HepG2 (cell line): ENCODE measurements at regions not wholly inside any gene's neighbourhood (a gene's known extent, or its start where the extent isn't known, plus 50 kb on each side); places are given as distances from the start of the nearest gene placed in this dataset.
A peak's percentile ranks its signal among the peaks of the same experiment; 100 is the strongest.

ENCODE experiments used
- ATAC-seq: fragments of 200-7000 bp; cut with Tn5 transposase; 3 replicates; pipeline ENCODE4 v1.9.1; 2020; ENCODE audit warnings: mild to moderate bottlenecking, moderate library complexity
- BruUV-seq: library from RNA; stranded (reverse); fragments of 400-500 nt; replicated peaks from 2 replicates; lab custom pipeline; 2021; lab: Mats Ljungman, UMichigan
- CTCF ChIA-PET: fragments of 300-600 bp; formaldehyde crosslinking; extraction: SDS; loops from one replicate; lab custom pipeline; 2021; ENCODE audit warnings: low total read pairs, inconsistent platforms, low intra/inter-chr PET ratio; lab: Yijun Ruan, JAX
- POLR2A ChIA-PET: fragments of 350-600 bp; sonication (Branson Sonifier 250); formaldehyde crosslinking; loops from one replicate; lab custom pipeline; 2020; ENCODE audit warnings: antibody characterized with exemption, inconsistent platforms; lab: Yijun Ruan, JAX
- DNase-seq: peaks from one replicate; pipeline ENCODE4 v3.0.0-alpha.2; 2015; ENCODE audit warnings: low spot score
- FAIRE-seq: peaks from 3 replicates; lab custom pipeline; 2011; peaks lifted over from hg19 to GRCh38; lab: Jason Lieb, UNC
- H2AFZ ChIP-seq: one replicate; pipeline ENCODE4 v1.6.1; 2011; ENCODE audit warnings: low read length, inconsistent platforms
- H3K27ac ChIP-seq: fragments of 300-600 bp; 3 replicates; pipeline ENCODE4 v1.8.0; 2011; ENCODE audit warnings: mixed run types, mild to moderate bottlenecking, mixed read lengths, low read length, inconsistent platforms; ENCODE audit not compliant: insufficient read depth; ENCODE audit errors: extremely low read length
- H3K27me3 ChIP-seq, 2 experiments: fragments of 200-600 bp in 1 of 2; 2 replicates in 1 of 2; 3 replicates in 1 of 2; pipeline versions ENCODE4 v1.6.0 to v1.8.0; 2011; ENCODE audit warnings: low read length in 2 of 2, mild to moderate bottlenecking in 2 of 2, moderate library complexity in 2 of 2, inconsistent platforms in 1 of 2; ENCODE audit not compliant: insufficient read depth in 2 of 2, control insufficient read depth in 1 of 2
- H3K36me3 ChIP-seq, 2 experiments: fragments of 200-600 bp in 1 of 2; replicated peaks in 1 of 2; 2 replicates in 1 of 2; 3 replicates in 1 of 2; pipeline versions ENCODE4 v1.5.1 to v1.8.0; 2011; ENCODE audit warnings: low read length in 2 of 2, inconsistent platforms in 1 of 2; ENCODE audit not compliant: insufficient read depth in 2 of 2, control insufficient read depth in 1 of 2
- H3K4me1 ChIP-seq: 2 replicates; pipeline ENCODE4 v1.5.1; 2012; ENCODE audit warnings: low read length, inconsistent platforms; ENCODE audit not compliant: insufficient read depth
- H3K4me2 ChIP-seq: 2 replicates; pipeline ENCODE4 v1.6.0; 2011; ENCODE audit warnings: low read depth, low read length, inconsistent platforms
- H3K4me3 ChIP-seq, 3 experiments: fragments of 200-600 bp in 1 of 3; sonication (generic), shearing (Covaris generic) in 1 of 3; replicated peaks in 1 of 3; 2 replicates each; pipeline ENCODE4 v1.5.1; 2011 to 2016; ENCODE audit warnings: low read length in 3 of 3, inconsistent platforms in 2 of 3, low read depth in 2 of 3, mild to moderate bottlenecking in 2 of 3, control low read depth in 1 of 3, mixed read lengths in 1 of 3; ENCODE audit not compliant: insufficient read depth in 1 of 3
- H3K79me2 ChIP-seq: one replicate; pipeline ENCODE4 v1.6.1; 2011; ENCODE audit warnings: low read length, inconsistent platforms; ENCODE audit not compliant: insufficient read depth
- H3K9ac ChIP-seq: 2 replicates; pipeline ENCODE4 v1.6.0; 2011; ENCODE audit warnings: mild to moderate bottlenecking, low read depth, low read length, inconsistent platforms; ENCODE audit not compliant: insufficient read depth
- H3K9me3 ChIP-seq: 2 replicates; pipeline ENCODE4 v1.5.1; 2012; ENCODE audit warnings: mild to moderate bottlenecking, low read length
- H4K20me1 ChIP-seq: 2 replicates; pipeline ENCODE4 v1.6.0; 2011; ENCODE audit warnings: inconsistent platforms, mild to moderate bottlenecking, low read length, moderate library complexity; ENCODE audit not compliant: insufficient read depth
- DPF2 ChIP-seq: sonication (generic); formaldehyde crosslinking; IDR thresholded peaks from 2 replicates; pipeline ENCODE4 v1.4.0; 2020; ENCODE audit warnings: mild to moderate bottlenecking, low read depth, missing genetic modification reagents, borderline replicate concordance
- HNRNPLL ChIP-seq: fragments of 200-400 bp; formaldehyde crosslinking; IDR thresholded peaks from 2 replicates; pipeline ENCODE4 v1.6.1; 2017; ENCODE audit warnings: mild to moderate bottlenecking, low read depth, low read length; ENCODE audit not compliant: poor library complexity, severe bottlenecking
- KLF9 ChIP-seq: IDR thresholded peaks from 2 replicates; pipeline ENCODE4 v1.6.1; 2016; ENCODE audit warnings: low read depth
- ZBED4 ChIP-seq: sonication (generic); formaldehyde crosslinking; IDR thresholded peaks from 2 replicates; pipeline ENCODE4 v1.4.0; 2020; ENCODE audit warnings: missing genetic modification reagents, borderline replicate concordance
- ZMYM3 ChIP-seq: sonication (generic); formaldehyde crosslinking; IDR thresholded peaks from 2 replicates; pipeline ENCODE4 v1.5.1; 2020; ENCODE audit warnings: mild to moderate bottlenecking, missing genetic modification reagents
- ZNF629 ChIP-seq: sonication (generic); formaldehyde crosslinking; conservative IDR thresholded peaks from 2 replicates; pipeline ENCODE4 v1.5.0; 2020; ENCODE audit warnings: missing genetic modification reagents
- WGBS: methylation state at CpG from one replicate; pipeline ENCODE4 v1.1.6; 2017; ENCODE audit warnings: low lambda C conversion rate; 5-methylcytosine and 5-hydroxymethylcytosine counted together
- in situ Hi-C: cut with HindIII; loops from 2 replicates; pipeline ENCODE4 v1.10.0; 2017; ENCODE audit warnings: low pct_unique_long_range_greater_than_20kb; ENCODE audit not compliant: extremely low pct_ligation_motif_present
- intact Hi-C: fragments of 100-400 bp; cut with micrococcal nuclease; formaldehyde crosslinking; loops from one replicate; pipeline ENCODE4 v1.10.0; 2022; ENCODE audit not compliant: unreplicated experiment

- intact Hi-C loops: no loop called here
- no peak for FAIRE-seq
- POLR2A ChIA-PET: no interaction called here
- Histone ChIP-seq H3K27me3 (no peaks in the 10 kb centered on the region), H3K79me2 (no peaks in the 10 kb centered on the region), H3K4me3 (no peak overlapping the region), H3K36me3 (no peaks in the 10 kb centered on the region), H3K9me3 (no peaks in the 10 kb centered on the region), H3K9ac (no peak overlapping the region), H3K4me2 (no peak overlapping the region), H3K4me1 (peaks cover 86% of the 10 kb centered on the region)
- DNase-seq: no peak
- no peak for TF ChIP-seq ZBED4 (CRISPR knock-in tag)
- TF ChIP-seq ZNF629 (CRISPR knock-in tag): peak; percentile 79
- TF ChIP-seq ZMYM3 (CRISPR knock-in tag): 0 out of 2 replicates have a peak, but pooled peaks have one; percentile 31
- TF ChIP-seq HNRNPLL: peak; percentile 26
- TF ChIP-seq KLF9 (CRISPR knock-in tag): no peak
- no peak for TF ChIP-seq DPF2 (CRISPR knock-in tag)
- TF ChIP-seq, all 625 proteins: peak for 3
- no peak for ATAC-seq
- 85% methylated on average over 14 of the region's 14 CpGs for WGBS
- BruUV-seq: no TSS peak
- CTCF ChIA-PET: no interaction called here
- in situ Hi-C loops: no loop called here
- Histone ChIP-seq H2AFZ (no peak overlapping the region), H4K20me1 (no peaks in the 10 kb centered on the region), H3K27ac (no peak overlapping the region)
Observed at GRCh38 chr20:50376179-50376887, 133.8 kb upstream of the PTPN1 start.
